NCI-H2029 (cell line): ENCODE measurements at regions not wholly inside any gene's neighbourhood (a gene's known extent, or its start where the extent isn't known, plus 50 kb on each side); places are given as distances from the start of the nearest gene placed in this dataset.
"Not testable (repeated sequence)": the region's sequence is repeated elsewhere in the genome, so short reads cannot be mapped to it uniquely, and the experiment has no call there.

Experiments
- DNase-seq: peaks from one replicate; lab custom pipeline; 2025; lab: John Stamatoyannopoulos, UW

DNA sequence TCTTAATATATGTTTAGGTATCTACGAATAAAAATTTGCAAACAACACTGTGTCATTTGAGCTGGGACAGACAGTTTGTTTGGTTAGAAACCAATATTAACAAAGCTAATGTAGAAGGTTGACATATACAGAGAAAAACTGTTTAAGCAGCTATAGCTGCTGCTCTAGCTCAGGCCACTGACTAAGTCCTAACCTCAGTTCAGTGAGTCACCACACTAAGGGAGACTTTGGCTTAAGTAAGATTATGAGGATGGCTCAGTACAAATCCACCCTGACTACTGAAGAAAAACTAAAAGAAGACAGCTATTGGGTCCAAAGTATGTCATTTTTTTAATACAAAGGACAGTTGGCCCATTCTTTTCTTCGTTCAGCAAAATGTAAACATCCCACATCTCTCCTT lies 717.3 kb upstream of the ACTRT1 start:
- no peak for DNase-seq

GRCh38 chrX:128759745-128760144 lies 707.5 kb upstream of the ACTRT1 start:
- no peak for DNase-seq

GRCh38 chrX:128759177-128759576 lies 707.0 kb upstream of the ACTRT1 start:
- no peak for DNase-seq

- no peak for DNase-seq
Measured at GRCh38 chrX:128754130-128754529, 701.9 kb upstream of the ACTRT1 start.

DNA sequence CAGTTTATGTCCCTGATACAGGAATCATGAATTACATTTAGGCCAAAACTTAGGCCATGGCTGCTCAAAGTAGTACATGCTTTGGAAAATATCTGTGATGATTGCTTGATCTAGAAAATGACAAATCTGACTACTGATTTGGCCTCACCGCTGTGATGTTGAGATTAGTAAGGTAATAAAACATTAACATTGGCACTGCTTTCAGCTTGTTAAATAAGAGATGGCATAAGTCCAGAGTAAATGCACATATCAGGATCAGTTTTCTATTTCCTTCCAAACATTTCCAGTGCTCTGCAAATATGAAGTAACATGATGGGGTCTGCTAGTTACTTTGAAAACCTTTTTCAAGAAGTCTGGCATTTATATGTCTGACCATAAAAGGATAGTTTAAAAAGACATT lies 687.3 kb upstream of the ACTRT1 start:
- DNase-seq: peak; percentile 49

DNA sequence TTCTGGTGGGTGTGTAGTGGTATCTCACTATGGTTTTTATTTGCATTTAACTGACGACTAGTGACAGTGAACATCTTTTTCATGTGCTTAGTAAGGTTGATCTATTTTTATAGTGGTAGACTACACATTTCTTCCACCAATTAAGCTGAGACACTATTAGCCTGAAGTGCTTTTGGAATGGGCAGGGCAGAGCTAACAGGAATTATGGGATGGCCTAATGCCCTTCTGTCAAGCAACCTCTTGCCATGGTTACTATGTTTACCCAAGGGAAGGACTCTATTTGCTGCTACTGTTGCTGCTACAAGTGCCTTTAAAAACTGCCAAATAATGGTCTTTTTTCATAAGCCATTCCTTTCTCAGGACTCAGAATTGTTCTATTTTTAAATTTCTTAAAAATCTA lies 676.7 kb upstream of the ACTRT1 start:
- DNase-seq: peak; percentile 16

GRCh38 chrX:128717635-128718578 lies 665.7 kb upstream of the ACTRT1 start:
- no peak for DNase-seq

DNA sequence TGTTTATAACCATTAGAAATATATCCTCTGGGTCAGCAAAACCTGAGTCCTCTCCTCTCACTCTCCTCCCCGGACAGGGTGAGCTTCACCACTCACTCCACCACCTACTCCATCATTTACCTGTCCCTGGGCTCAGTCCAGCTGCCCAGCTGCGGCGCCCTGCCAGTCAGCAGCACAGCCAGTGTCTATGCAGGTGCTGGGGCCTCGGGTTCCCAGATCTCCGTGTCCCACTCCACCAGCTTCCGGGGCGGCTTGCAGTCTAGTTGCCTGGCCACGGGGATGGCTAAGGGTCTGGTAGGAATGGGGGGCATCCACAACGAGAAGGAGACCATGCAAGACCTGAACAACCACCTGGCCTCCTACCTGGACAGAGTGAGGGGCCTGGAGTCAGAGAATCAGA lies 662.2 kb upstream of the ACTRT1 start:
- no peak for DNase-seq

GRCh38 chrX:128699716-128700285 lies 647.6 kb upstream of the ACTRT1 start:
- DNase-seq: no peak

- no peak for DNase-seq
Measured at GRCh38 chrX:128698573-128699181, 646.5 kb upstream of the ACTRT1 start.

GRCh38 chrX:128691872-128692271 lies 639.7 kb upstream of the ACTRT1 start:
- DNase-seq: no peak

- no peak for DNase-seq
Measured at GRCh38 chrX:128685387-128685786, 633.2 kb upstream of the ACTRT1 start.

GRCh38 chrX:128676651-128677050 lies 624.4 kb upstream of the ACTRT1 start:
- no peak for DNase-seq

DNA sequence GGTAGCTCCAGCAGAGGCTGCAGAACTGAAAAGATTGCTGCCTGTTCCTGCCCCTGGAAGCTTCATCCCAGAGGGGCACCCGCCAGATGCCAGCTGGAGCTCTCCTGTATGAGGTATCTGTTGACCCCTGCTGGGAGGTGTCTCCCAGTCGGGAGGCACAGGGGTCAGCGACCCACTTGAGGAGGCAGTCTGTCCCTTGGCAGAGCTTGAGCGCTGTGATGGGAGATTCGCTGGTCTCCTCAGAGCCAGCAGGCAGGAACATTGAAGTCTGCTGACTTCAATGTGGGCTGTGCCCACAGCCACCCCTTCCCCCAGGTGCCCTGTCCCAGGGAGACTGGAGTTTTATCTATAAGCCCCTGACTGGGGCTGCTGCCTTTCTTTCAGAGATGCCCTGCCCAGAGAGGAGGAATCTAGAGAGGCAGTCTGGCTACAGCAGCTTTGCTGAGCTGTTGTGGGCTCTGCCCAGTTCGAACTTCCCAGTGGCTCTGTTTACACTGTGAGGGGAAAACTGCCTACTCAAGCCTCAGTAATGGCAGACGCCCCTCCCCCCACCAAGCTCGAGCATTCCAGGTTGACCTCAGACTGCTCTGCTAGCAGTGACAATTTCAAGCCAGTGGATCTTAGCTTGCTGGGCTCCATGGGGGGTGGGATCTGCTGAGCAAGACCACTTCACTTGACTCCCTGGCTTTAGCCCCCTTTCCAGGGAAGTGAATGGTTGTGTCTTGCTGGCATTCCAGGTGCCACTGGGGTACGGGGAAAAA lies 622.3 kb upstream of the ACTRT1 start:
- DNase-seq: not testable (repeated sequence)

GRCh38 chrX:128664211-128664610 lies 612.0 kb upstream of the ACTRT1 start:
- no peak for DNase-seq

GRCh38 chrX:128653524-128654060 lies 601.4 kb upstream of the ACTRT1 start:
- no peak for DNase-seq

DNA sequence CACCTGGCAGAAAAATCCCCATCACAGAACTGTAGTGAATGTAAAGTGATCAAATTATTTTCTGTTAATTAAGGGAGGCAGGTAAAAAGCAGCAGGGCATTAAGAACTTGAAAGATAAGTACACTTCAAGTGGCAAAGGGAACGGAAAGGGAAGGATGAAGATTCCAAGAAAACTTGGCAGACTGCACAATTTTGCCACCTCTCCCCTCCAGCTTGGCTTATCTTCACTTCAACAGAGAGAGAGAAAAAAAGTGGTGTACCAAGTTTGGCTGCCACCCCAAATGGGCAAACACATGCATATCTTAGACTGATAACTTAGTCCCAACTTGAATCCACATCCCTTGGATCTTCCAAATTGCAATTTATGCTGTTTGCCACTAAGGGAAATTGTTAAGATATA lies 598.1 kb upstream of the ACTRT1 start:
- DNase-seq: no peak

GRCh38 chrX:128634754-128635153 lies 582.6 kb upstream of the ACTRT1 start:
- no peak for DNase-seq

GRCh38 chrX:128623361-128623760 lies 571.2 kb upstream of the ACTRT1 start:
- DNase-seq: no peak

DNA sequence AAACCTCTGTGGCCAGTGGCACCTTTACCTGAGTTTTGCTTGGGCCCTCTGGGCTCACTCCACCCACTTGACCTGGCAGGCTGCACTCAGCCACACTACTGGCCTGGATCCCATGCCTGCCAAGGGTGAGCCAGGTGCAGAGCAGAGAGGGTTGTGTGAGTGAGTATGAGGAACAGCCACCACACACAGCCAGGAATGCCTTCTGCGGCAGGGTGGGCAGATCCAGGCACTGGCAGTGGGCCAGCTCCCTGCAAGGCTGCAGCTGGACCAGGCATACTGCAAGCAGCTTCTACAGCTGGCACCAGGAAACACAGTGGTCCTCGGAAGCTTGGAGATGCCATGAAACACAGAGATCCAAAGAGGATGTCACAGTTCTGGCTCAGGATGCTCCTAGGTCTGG lies 570.1 kb upstream of the ACTRT1 start:
- DNase-seq: no peak

- DNase-seq: no peak
Measured at GRCh38 chrX:128619490-128619889, 567.3 kb upstream of the ACTRT1 start.

- DNase-seq: no peak
Measured at GRCh38 chrX:128616933-128617332, 564.7 kb upstream of the ACTRT1 start.
